ENCODE measurements at regions not wholly inside any gene's neighbourhood (a gene's known extent, or its start where the extent isn't known, plus 50 kb on each side); places are given as distances from the start of the nearest gene placed in this dataset.

DNA sequence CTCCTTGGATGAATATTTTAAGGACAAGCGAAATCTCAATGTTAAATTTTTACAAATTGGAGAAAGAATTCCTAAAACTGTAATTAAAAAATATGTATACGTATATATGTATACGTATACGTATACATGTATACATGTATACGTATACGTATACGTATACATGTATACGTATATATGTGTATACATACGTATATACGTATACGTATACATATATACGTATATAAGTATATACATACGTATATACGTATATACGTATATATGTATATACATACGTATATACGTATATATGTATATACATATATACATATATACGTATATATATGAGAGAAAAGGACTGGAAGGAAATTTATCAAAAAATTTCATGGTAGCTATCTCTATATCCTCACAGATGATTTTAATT is 110.2 kb upstream of the ACKR3 start:
- ATAC-seq (ENCODE audit: insufficient number of reproducible peaks, low FRiP score, low read depth) (no peak), DNase-seq (ENCODE audit: low spot score) (no peak)
- TF ChIP-seq, protein P1, sequence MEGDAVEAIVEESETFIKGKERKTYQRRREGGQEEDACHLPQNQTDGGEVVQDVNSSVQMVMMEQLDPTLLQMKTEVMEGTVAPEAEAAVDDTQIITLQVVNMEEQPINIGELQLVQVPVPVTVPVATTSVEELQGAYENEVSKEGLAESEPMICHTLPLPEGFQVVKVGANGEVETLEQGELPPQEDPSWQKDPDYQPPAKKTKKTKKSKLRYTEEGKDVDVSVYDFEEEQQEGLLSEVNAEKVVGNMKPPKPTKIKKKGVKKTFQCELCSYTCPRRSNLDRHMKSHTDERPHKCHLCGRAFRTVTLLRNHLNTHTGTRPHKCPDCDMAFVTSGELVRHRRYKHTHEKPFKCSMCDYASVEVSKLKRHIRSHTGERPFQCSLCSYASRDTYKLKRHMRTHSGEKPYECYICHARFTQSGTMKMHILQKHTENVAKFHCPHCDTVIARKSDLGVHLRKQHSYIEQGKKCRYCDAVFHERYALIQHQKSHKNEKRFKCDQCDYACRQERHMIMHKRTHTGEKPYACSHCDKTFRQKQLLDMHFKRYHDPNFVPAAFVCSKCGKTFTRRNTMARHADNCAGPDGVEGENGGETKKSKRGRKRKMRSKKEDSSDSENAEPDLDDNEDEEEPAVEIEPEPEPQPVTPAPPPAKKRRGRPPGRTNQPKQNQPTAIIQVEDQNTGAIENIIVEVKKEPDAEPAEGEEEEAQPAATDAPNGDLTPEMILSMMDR (IDR thresholded peaks at IDR 0.05): no peak
- no peaks in the 10 kb centered on the region for H3K27me3 ChIP-seq (replicated peaks; ENCODE audit: insufficient read depth)
- H3K4me1 ChIP-seq (ENCODE audit: control insufficient read depth in 1 of 2, low read depth in 2 of 2): no peaks in the 10 kb centered on the region
- no peak overlapping the region for H3K4me3 ChIP-seq
- no peaks in the 10 kb centered on the region for H3K36me3 ChIP-seq
- no peak overlapping the region for H3K27ac ChIP-seq
- no peaks in the 10 kb centered on the region for H3K9me3 ChIP-seq

DNA sequence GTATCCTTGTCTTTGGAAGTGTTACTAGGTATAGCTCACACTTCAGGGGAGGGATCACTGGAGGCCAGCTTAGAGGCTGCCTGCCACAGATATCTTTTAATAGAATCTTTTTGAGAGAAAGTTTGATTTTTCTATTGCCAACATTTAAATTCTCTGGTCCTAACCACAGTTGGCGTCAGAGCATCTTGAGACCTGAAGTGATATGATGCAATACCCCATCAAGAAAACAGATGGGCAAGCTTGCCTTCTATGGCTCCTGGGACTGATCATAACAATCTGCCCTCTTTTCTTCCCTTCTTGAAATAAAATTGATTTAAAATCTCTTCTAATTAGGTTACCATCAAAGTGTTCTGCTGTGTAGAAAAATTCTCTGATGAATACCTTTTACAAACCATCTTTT is 105.5 kb upstream of the ACKR3 start:
- Histone ChIP-seq H3K9me3 (peaks cover 7% of the 10 kb centered on the region), H3K27ac (no peak overlapping the region), H3K4me1 (ENCODE audit: control insufficient read depth in 1 of 2, low read depth in 2 of 2) (no peaks in the 10 kb centered on the region), H3K27me3 (replicated peaks; ENCODE audit: insufficient read depth) (no peaks in the 10 kb centered on the region), H3K4me3 (no peak overlapping the region), H3K36me3 (no peaks in the 10 kb centered on the region)
- DNase-seq (ENCODE audit: low spot score): no peak
- ATAC-seq (ENCODE audit: insufficient number of reproducible peaks, low FRiP score, low read depth): no peak
- TF ChIP-seq, protein P1 (IDR thresholded peaks at IDR 0.05): no peak

DNA sequence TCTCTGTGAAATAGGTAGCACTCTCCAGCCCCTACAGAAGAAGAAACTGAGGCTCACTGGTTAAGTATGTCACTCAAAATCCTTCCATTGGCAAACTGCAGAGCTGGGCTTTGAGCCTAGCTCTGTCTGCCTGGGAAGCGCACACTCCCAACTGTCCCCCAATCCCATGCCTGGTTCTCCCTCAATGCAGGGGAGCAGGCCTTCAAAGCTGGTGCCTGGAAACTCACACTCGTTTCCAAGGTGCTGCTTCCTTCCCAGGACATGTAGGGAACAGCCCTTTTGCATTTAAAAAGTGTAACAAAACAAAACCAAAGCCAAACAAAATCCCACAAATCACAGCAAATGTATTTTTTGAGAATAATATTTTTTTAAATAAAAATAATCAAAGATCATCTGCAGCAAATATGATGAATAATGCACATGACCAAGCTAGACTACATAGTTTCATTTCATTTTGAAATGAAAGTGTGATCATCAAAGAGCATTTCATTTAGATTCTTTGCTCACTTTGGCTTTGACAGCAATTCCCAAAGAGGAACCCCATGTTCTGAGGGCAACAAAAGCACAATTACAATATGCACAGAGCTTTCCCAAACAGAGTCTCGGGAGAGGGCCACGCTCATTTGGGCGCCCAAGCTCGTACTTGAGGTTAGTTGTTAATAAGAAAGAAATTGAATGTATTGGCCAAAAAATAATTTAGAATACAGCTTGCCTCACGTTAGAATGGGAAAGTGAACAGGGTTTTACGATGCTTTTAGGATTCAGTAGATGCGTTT is 96.7 kb upstream of the ACKR3 start:
- Histone ChIP-seq H3K4me3 (no peak overlapping the region), H3K36me3 (no peaks in the 10 kb centered on the region), H3K4me1 (ENCODE audit: control insufficient read depth in 1 of 2, low read depth in 2 of 2) (no peaks in the 10 kb centered on the region), H3K9me3 (no peaks in the 10 kb centered on the region), H3K27ac (no peak overlapping the region), H3K27me3 (replicated peaks; ENCODE audit: insufficient read depth) (no peaks in the 10 kb centered on the region)
- no peak for ATAC-seq (ENCODE audit: insufficient number of reproducible peaks, low FRiP score, low read depth)
- TF ChIP-seq, protein P1 (IDR thresholded peaks at IDR 0.05): no peak
- DNase-seq (ENCODE audit: low spot score): no peak

DNA sequence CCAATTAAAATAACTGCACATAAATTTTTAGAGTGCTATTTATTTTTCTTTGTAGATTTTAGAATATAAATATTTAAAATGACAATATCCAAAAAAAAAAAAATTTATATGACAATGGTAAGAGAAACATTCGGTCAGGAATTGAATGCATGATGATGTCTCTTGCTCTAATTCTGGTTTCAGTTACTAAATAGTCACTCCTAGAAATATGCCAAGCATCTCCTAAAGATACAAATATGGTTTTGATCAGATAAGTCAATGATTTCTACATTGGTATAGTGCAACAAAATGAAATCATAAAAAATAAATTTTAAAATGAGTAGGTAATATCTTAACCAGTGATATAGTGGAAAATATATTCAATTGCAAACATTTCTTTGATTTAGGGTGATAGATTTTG is 95.9 kb upstream of the ACKR3 start:
- TF ChIP-seq, protein P1 (IDR thresholded peaks at IDR 0.05): no peak
- H3K9me3 ChIP-seq: no peaks in the 10 kb centered on the region
- H3K36me3 ChIP-seq: no peaks in the 10 kb centered on the region
- no peak for DNase-seq (ENCODE audit: low spot score)
- H3K4me1 ChIP-seq (ENCODE audit: control insufficient read depth in 1 of 2, low read depth in 2 of 2): no peaks in the 10 kb centered on the region
- no peak for ATAC-seq (ENCODE audit: insufficient number of reproducible peaks, low FRiP score, low read depth)
- H3K27ac ChIP-seq: no peak overlapping the region
- H3K27me3 ChIP-seq (replicated peaks; ENCODE audit: insufficient read depth): no peaks in the 10 kb centered on the region
- no peak overlapping the region for H3K4me3 ChIP-seq

DNA sequence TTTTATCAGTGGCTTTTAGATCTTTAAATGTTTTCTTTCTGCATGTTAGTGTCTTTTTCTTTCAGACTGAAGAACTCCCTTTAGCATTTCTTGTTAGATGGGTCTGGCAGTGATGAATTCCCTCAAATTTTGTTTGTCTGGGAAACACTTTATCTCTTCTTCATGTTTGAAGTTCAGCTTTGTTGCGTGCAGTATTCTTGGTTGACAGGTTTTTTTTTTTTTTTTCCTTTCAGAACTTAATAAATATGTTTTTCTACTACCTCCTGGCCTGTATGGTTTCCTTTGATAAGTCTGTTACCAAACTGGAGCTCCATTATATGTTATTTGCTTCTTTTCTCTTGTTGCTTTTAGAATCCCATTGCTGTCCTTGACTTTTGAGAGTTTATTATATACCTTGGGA is 89.8 kb upstream of the ACKR3 start:
- ATAC-seq (ENCODE audit: insufficient number of reproducible peaks, low FRiP score, low read depth) (no peak), DNase-seq (ENCODE audit: low spot score) (no peak)
- Histone ChIP-seq H3K36me3 (no peaks in the 10 kb centered on the region), H3K27me3 (replicated peaks; ENCODE audit: insufficient read depth) (no peaks in the 10 kb centered on the region), H3K27ac (no peak overlapping the region), H3K4me1 (ENCODE audit: control insufficient read depth in 1 of 2, low read depth in 2 of 2) (no peaks in the 10 kb centered on the region), H3K4me3 (no peak overlapping the region), H3K9me3 (peaks cover 14% of the 10 kb centered on the region)
- TF ChIP-seq, protein P1 (IDR thresholded peaks at IDR 0.05): no peak
